ENCODE measurements at regions not wholly inside any gene's neighbourhood (a gene's known extent, or its start where the extent isn't known, plus 50 kb on each side); places are given as distances from the start of the nearest gene placed in this dataset.

GRCh38 chr6:137766596-137767370, 100.3 kb upstream of the TNFAIP3 start:
- Histone ChIP-seq H2BK20ac (ENCODE audit: low read length) (no peak overlapping the region), H3K27ac (ENCODE audit: low read depth, low read length) (no peak overlapping the region), H2BK15ac (ENCODE audit: low read length) (no peak overlapping the region), H3K23me2 (ENCODE audit: low read depth, low read length) (no peaks in the 10 kb centered on the region), H3K18ac (ENCODE audit: extremely low read depth, low read length) (no peak overlapping the region), H2AFZ (ENCODE audit: low read length) (no peak overlapping the region), H2BK120ac (replicated peaks; ENCODE audit: low read depth, low read length) (no peak overlapping the region), H3K27me3 (replicated peaks in 1 of 4; ENCODE audit: control insufficient read depth in 3 of 4, extremely low read depth in 1 of 4, insufficient read depth in 3 of 4, low read length in 3 of 4) (no peaks in the 10 kb centered on the region), H3K36me3 (ENCODE audit: control insufficient read depth in 2 of 4, insufficient read depth in 4 of 4, low read length in 3 of 4) (no peaks in the 10 kb centered on the region), H3K79me1 (ENCODE audit: low read depth, low read length) (no peaks in the 10 kb centered on the region), H3K9me3 (ENCODE audit: insufficient read depth in 2 of 2, low read depth in 1 of 2, low read length in 1 of 2) (no peaks in the 10 kb centered on the region; a peak in 1 of 4 replicates), H4K91ac (replicated peaks; ENCODE audit: insufficient read length, low read length) (no peak overlapping the region), H3K4me2 (ENCODE audit: insufficient read depth in 1 of 2, low read depth in 2 of 2, low read length in 2 of 2) (no peak overlapping the region), H3K4ac (replicated peaks; ENCODE audit: insufficient read length, low read depth, low read length) (no peak overlapping the region), H3K9ac (replicated peaks in 1 of 4; ENCODE audit: extremely low read depth in 1 of 4, low read depth in 3 of 4, low read length in 3 of 4) (no peak overlapping the region), H3K14ac (ENCODE audit: insufficient read length) (no peak overlapping the region), H2BK12ac (ENCODE audit: low read depth, low read length) (no peak overlapping the region; the same call in 1 of the 2 replicates), H4K8ac (ENCODE audit: extremely low read depth, insufficient read depth, low read length) (no peak overlapping the region), H3K4me3 (ENCODE audit: extremely low read depth in 1 of 4, insufficient read depth in 2 of 4, low read depth in 3 of 4, low read length in 4 of 4) (no peak overlapping the region), H3K4me1 (replicated peaks in 1 of 4; ENCODE audit: control insufficient read depth in 3 of 4, insufficient read depth in 4 of 4, low read length in 3 of 4) (no peaks in the 10 kb centered on the region), H4K20me1 (replicated peaks in 1 of 2; ENCODE audit: control insufficient read depth in 1 of 2, insufficient read depth in 2 of 2, low read length in 2 of 2) (no peaks in the 10 kb centered on the region), H2BK5ac (ENCODE audit: low read depth, low read length) (no peak overlapping the region), H2AK5ac (ENCODE audit: low read depth, low read length) (no peak overlapping the region), H3K23ac (ENCODE audit: insufficient read length) (no peak overlapping the region), H4K5ac (ENCODE audit: insufficient read length, low read depth, low read length) (no peak overlapping the region), H3K56ac (replicated peaks; ENCODE audit: insufficient read length, low read depth, low read length) (no peak overlapping the region), H3K79me2 (ENCODE audit: control insufficient read depth in 1 of 2, insufficient read depth in 2 of 2, low read length in 2 of 2) (no peaks in the 10 kb centered on the region)
- no peak for FAIRE-seq
- ChIA-PET CTCF (ENCODE audit: partially characterized antibody) (no interaction called here), POLR2A (ENCODE audit: partially characterized antibody) (no interaction called here)
- WGBS, 2 experiments (ENCODE audit: extremely low coverage in 1 of 2, insufficient coverage in 1 of 2, insufficient read length in 1 of 2, insufficient replicate concordance in 2 of 2, low coverage in 1 of 2, low lambda C conversion rate in 2 of 2, missing lambda C conversion rate in 1 of 2): 93% methylated on average over 5 of the region's 5 CpGs; no CpG with 5 or more reads in 1 of the 2 experiments
- no peak for DNase-seq (ENCODE audit: low read depth in 1 of 2, low spot score in 2 of 2)
- no peak for TF ChIP-seq SIX5 (IDR thresholded peaks at IDR 0.05; ENCODE audit: low read depth, low read length)
- TF ChIP-seq CBX8 (IDR thresholded peaks at IDR 0.05; ENCODE audit: borderline replicate concordance, low read depth, low read length): no peak
- no peak for TF ChIP-seq BACH1 (IDR thresholded peaks at IDR 0.05; ENCODE audit: low read length)

All from H1 (cell line).